Stimulated activated CD8-positive, alpha-beta memory T cell treated with anti-CD3 and anti-CD28 coated beads, Interleukin-4, amount 100 ng/mL, for 48 hours (primary cell): ENCODE measurements at regions not wholly inside any gene's neighbourhood (a gene's known extent, or its start where the extent isn't known, plus 50 kb on each side); places are given as distances from the start of the nearest gene placed in this dataset.
"Not testable (repeated sequence)": the region's sequence is repeated elsewhere in the genome, so short reads cannot be mapped to it uniquely, and the experiment has no call there.

Experiments
- DNase-seq: peaks from one replicate; pipeline ENCODE4 v3.0.0-alpha.2; 2020

GRCh38 chr9:95391271-95391670 is 73.8 kb upstream of the FANCC start:
- DNase-seq: not testable (repeated sequence)

- no peak for DNase-seq
Observed at GRCh38 chr9:95389373-95389772, 71.9 kb upstream of the FANCC start.

GRCh38 chr9:95386843-95387242 is 69.3 kb upstream of the FANCC start:
- no peak for DNase-seq

GRCh38 chr9:95385521-95385920 is 68.0 kb upstream of the FANCC start:
- no peak for DNase-seq

- DNase-seq: no peak
Observed at GRCh38 chr9:95383845-95384244, 66.3 kb upstream of the FANCC start.

GRCh38 chr9:95383185-95383676 is 65.7 kb upstream of the FANCC start:
- no peak for DNase-seq

- no peak for DNase-seq
Observed at GRCh38 chr9:95382433-95382832, 64.9 kb upstream of the FANCC start.

- no peak for DNase-seq
Observed at GRCh38 chr9:95381221-95381620, 63.7 kb upstream of the FANCC start.

- DNase-seq: peak; percentile 27
Observed at GRCh38 chr9:95379630-95380029, 62.1 kb upstream of the FANCC start.

- no peak for DNase-seq
Observed at GRCh38 chr9:95373782-95374487, 56.4 kb upstream of the FANCC start.

GRCh38 chr9:95373069-95373681 is 55.7 kb upstream of the FANCC start:
- DNase-seq: no peak

- DNase-seq: no peak
Observed at GRCh38 chr9:95370064-95370463, 52.6 kb upstream of the FANCC start.

- DNase-seq: no peak
Observed at GRCh38 chr9:95368377-95369160, 51.1 kb upstream of the FANCC start.
